Fibroblast of mammary gland (primary cell): ENCODE measurements at regions not wholly inside any gene's neighbourhood (a gene's known extent, or its start where the extent isn't known, plus 50 kb on each side); places are given as distances from the start of the nearest gene placed in this dataset.

Source experiments
- DNase-seq: peaks from one replicate; pipeline ENCODE4 v3.0.0-alpha.2; 2010; ENCODE audit warnings: low read depth
- H3K4me3 ChIP-seq: 2 replicates; pipeline ENCODE4 v1.5.1; 2011; ENCODE audit warnings: low read depth, mild to moderate bottlenecking, low read length, moderate library complexity; ENCODE audit not compliant: control insufficient read depth
- CTCF ChIP-seq: conservative IDR thresholded peaks from 2 replicates; pipeline ENCODE4 v1.5.1; 2011; ENCODE audit warnings: low read depth, low read length, inconsistent platforms; ENCODE audit not compliant: control insufficient read depth, insufficient read depth

GRCh38 chr15:97236140-97236539 lies 724.4 kb upstream of the ARRDC4 start:
- TF ChIP-seq CTCF = no peak
- no peak overlapping the region for H3K4me3 ChIP-seq
- no peak for DNase-seq

DNA sequence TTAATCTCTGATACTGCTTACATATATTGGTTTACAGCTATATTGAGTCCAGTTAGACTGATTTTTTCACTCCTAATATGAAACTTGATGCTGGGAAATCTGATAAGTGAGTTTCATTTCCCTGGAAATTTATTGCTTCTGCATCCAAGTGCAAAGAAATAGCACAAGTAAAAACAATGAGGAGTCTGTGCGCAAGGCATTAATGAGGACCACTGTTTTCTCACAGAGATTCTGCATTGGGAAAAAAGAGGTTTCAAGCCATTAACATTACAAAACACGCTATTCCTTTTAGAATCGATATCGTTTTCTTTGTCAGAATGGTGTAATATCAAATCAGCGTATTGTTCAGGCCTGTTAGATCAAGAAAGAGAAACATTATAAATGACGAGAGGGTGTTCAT lies 723.3 kb upstream of the ARRDC4 start:
- no peak overlapping the region for H3K4me3 ChIP-seq
- no peak for TF ChIP-seq CTCF
- DNase-seq = no peak

GRCh38 chr15:97248376-97248775 lies 712.1 kb upstream of the ARRDC4 start:
- no peak for TF ChIP-seq CTCF
- H3K4me3 ChIP-seq = no peak overlapping the region
- no peak for DNase-seq

- no peak overlapping the region for H3K4me3 ChIP-seq
Observed at GRCh38 chr15:97259943-97260342, 700.6 kb upstream of the ARRDC4 start.

GRCh38 chr15:97301166-97301565 lies 659.3 kb upstream of the ARRDC4 start:
- TF ChIP-seq CTCF = no peak
- no peak overlapping the region for H3K4me3 ChIP-seq
- DNase-seq = no peak

More at GRCh38 chr15:97259943-97260342, 700.6 kb upstream of the ARRDC4 start:
- no peak for TF ChIP-seq CTCF
- DNase-seq = no peak

DNA sequence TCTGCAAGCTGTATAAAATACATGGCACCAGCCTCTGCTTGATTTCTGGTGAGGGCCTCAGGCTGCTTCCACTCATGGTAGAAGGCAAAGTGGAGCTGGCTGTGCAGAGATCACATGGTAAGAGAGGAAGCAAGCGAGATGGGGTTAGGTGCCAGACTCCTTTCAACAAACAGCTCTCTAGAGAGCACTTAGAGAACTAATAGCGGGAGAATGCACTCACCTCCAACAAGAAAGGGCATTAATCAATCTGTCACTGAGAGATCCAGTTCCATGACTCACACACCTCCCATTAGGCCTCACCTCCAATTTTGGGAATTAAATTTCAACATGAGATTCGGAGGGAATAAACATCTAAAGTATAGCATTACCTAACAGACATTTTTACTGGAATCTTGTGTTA lies 644.1 kb upstream of the ARRDC4 start:
- TF ChIP-seq CTCF = no peak
- DNase-seq = no peak
- no peak overlapping the region for H3K4me3 ChIP-seq

DNA sequence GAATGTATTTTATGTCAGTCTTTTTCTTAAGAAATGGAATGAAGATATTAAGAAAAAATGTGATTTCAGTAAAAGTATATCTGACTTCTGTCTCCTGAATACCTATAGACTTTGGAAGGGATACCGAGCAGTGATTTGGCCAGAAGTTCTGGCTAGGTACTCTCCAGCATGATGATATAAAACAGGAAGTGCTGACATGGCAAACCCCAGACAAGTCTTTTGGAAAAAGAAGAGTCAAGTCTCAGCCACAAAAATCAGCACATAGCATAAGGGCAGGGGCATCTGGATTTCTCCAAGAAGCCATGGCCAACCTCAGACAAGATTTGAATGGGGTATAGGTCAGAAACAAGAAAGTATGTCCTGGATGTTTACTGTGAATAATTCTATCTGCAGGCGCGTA lies 643.3 kb upstream of the ARRDC4 start:
- TF ChIP-seq CTCF = no peak
- no peak for DNase-seq
- no peak overlapping the region for H3K4me3 ChIP-seq
